Activated naive CD4-positive, alpha-beta T cell treated with anti-CD3 and anti-CD28 coated beads for 36 hours (primary cell): ENCODE measurements at regions not wholly inside any gene's neighbourhood (a gene's known extent, or its start where the extent isn't known, plus 50 kb on each side); places are given as distances from the start of the nearest gene placed in this dataset.
"Not testable (repeated sequence)": the region's sequence is repeated elsewhere in the genome, so short reads cannot be mapped to it uniquely, and the experiment has no call there.

Source experiments
- CTCF ChIA-PET: fragments of 350-600 bp; sonication (Branson Sonifier 250); formaldehyde crosslinking; loops from one replicate; lab custom pipeline; 2021; ENCODE audit warnings: antibody characterized with exemption; lab: Charles Lee
- DNase-seq: peaks from one replicate; pipeline ENCODE4 v3.0.0-alpha.2; 2020
- H3K27ac Mint-ChIP-seq: one replicate; pipeline ENCODE4 v1.8.0; 2021; ENCODE audit warnings: mild to moderate bottlenecking, mixed read lengths
- H3K27me3 Mint-ChIP-seq: one replicate; pipeline ENCODE4 v1.8.0; 2021; ENCODE audit warnings: low read depth, mixed read lengths
- H3K36me3 Mint-ChIP-seq: one replicate; pipeline ENCODE4 v1.8.0; 2021; ENCODE audit warnings: low read depth, mixed read lengths
- H3K4me1 Mint-ChIP-seq: one replicate; pipeline ENCODE4 v1.8.0; 2021; ENCODE audit warnings: low read depth, mixed read lengths
- H3K4me3 Mint-ChIP-seq: one replicate; pipeline ENCODE4 v1.8.0; 2021; ENCODE audit warnings: mild to moderate bottlenecking, moderate library complexity, mixed read lengths
- H3K9me3 Mint-ChIP-seq: one replicate; pipeline ENCODE4 v1.8.0; 2021; ENCODE audit warnings: mixed read lengths
- intact Hi-C: fragments of 100-400 bp; cut with micrococcal nuclease; formaldehyde crosslinking; loops from one replicate; pipeline ENCODE4 v1.15.1; 2023

GRCh38 chr15:53013329-53013728 lies 223.2 kb upstream of the ONECUT1 start:
- Mint-ChIP-seq H3K9me3 (no peaks in the 10 kb centered on the region), H3K27ac (no peak overlapping the region), H3K27me3 (no peaks in the 10 kb centered on the region), H3K36me3 (no peaks in the 10 kb centered on the region), H3K4me3 (no peak overlapping the region), H3K4me1 (no peaks in the 10 kb centered on the region)
- no peak for DNase-seq
- intact Hi-C loops = no loop called here
- CTCF ChIA-PET = no interaction called here

- H3K27me3 Mint-ChIP-seq, intact Hi-C loops, H3K27ac Mint-ChIP-seq: not testable (repeated sequence)
Measured at GRCh38 chr15:53011779-53012178, 221.6 kb upstream of the ONECUT1 start.

GRCh38 chr15:53009093-53009492 lies 219.0 kb upstream of the ONECUT1 start:
- H3K9me3 Mint-ChIP-seq = no peaks in the 10 kb centered on the region
- peaks cover 2% of the 10 kb centered on the region for H3K27me3 Mint-ChIP-seq
- H3K27ac Mint-ChIP-seq = no peak overlapping the region
- intact Hi-C loops = no loop called here
- no peaks in the 10 kb centered on the region for H3K4me1 Mint-ChIP-seq
- no peak for DNase-seq
- no peaks in the 10 kb centered on the region for H3K36me3 Mint-ChIP-seq
- CTCF ChIA-PET = no interaction called here
- no peak overlapping the region for H3K4me3 Mint-ChIP-seq

More at GRCh38 chr15:53011779-53012178, 221.6 kb upstream of the ONECUT1 start:
- CTCF ChIA-PET, H3K36me3 Mint-ChIP-seq, H3K4me1 Mint-ChIP-seq, H3K9me3 Mint-ChIP-seq, DNase-seq, H3K4me3 Mint-ChIP-seq: not testable (repeated sequence)

- Mint-ChIP-seq H3K4me3 (no peak overlapping the region), H3K36me3 (no peaks in the 10 kb centered on the region), H3K27me3 (peaks cover 22% of the 10 kb centered on the region), H3K4me1 (no peaks in the 10 kb centered on the region), H3K9me3 (no peaks in the 10 kb centered on the region), H3K27ac (no peak overlapping the region)
- CTCF ChIA-PET = interaction anchor here (0.6 kb wide), 1 partner anchor 87 kb away, joined by 3 read pairs; no protein-coding TSS in a partner anchor
- intact Hi-C loops = no loop called here
- no peak for DNase-seq
Measured at GRCh38 chr15:53000409-53000808, 210.3 kb upstream of the ONECUT1 start.

- CTCF ChIA-PET = no interaction called here
- Mint-ChIP-seq H3K4me1 (no peaks in the 10 kb centered on the region), H3K36me3 (no peaks in the 10 kb centered on the region), H3K27ac (no peak overlapping the region), H3K9me3 (peaks cover 15% of the 10 kb centered on the region), H3K27me3 (peaks cover 22% of the 10 kb centered on the region), H3K4me3 (no peak overlapping the region)
- DNase-seq = no peak
- intact Hi-C loops = no loop called here
Measured at GRCh38 chr15:52997123-52997522, 207.0 kb upstream of the ONECUT1 start.

- CTCF ChIA-PET = no interaction called here
- Mint-ChIP-seq H3K4me1 (no peaks in the 10 kb centered on the region), H3K27ac (no peak overlapping the region), H3K27me3 (peaks cover 22% of the 10 kb centered on the region), H3K36me3 (no peaks in the 10 kb centered on the region), H3K4me3 (no peak overlapping the region), H3K9me3 (peaks cover 15% of the 10 kb centered on the region)
- intact Hi-C loops = no loop called here
- no peak for DNase-seq
Measured at GRCh38 chr15:52994290-52994689, 204.2 kb upstream of the ONECUT1 start.

GRCh38 chr15:52984507-52984906 lies 194.4 kb upstream of the ONECUT1 start:
- no peaks in the 10 kb centered on the region for H3K4me1 Mint-ChIP-seq
- no peaks in the 10 kb centered on the region for H3K36me3 Mint-ChIP-seq
- peaks cover 2% of the 10 kb centered on the region for H3K27me3 Mint-ChIP-seq
- no peak for DNase-seq
- H3K27ac Mint-ChIP-seq = no peak overlapping the region
- no peak overlapping the region for H3K4me3 Mint-ChIP-seq
- intact Hi-C loops = no loop called here
- H3K9me3 Mint-ChIP-seq = no peaks in the 10 kb centered on the region
- CTCF ChIA-PET = no interaction called here

GRCh38 chr15:52980446-52980845 lies 190.3 kb upstream of the ONECUT1 start:
- Mint-ChIP-seq H3K9me3 (no peaks in the 10 kb centered on the region), H3K27me3 (no peaks in the 10 kb centered on the region), H3K27ac (no peak overlapping the region), H3K4me1 (no peaks in the 10 kb centered on the region), H3K36me3 (no peaks in the 10 kb centered on the region), H3K4me3 (no peak overlapping the region)
- DNase-seq = no peak
- CTCF ChIA-PET = no interaction called here
- intact Hi-C loops = no loop called here

GRCh38 chr15:52976516-52977075 lies 186.5 kb upstream of the ONECUT1 start:
- DNase-seq = no peak
- Mint-ChIP-seq H3K4me3 (no peak overlapping the region), H3K27me3 (no peaks in the 10 kb centered on the region), H3K4me1 (no peaks in the 10 kb centered on the region), H3K27ac (no peak overlapping the region), H3K36me3 (no peaks in the 10 kb centered on the region), H3K9me3 (no peaks in the 10 kb centered on the region)
- CTCF ChIA-PET = no interaction called here
- intact Hi-C loops = no loop called here

- no peaks in the 10 kb centered on the region for H3K36me3 Mint-ChIP-seq
- peaks cover 2% of the 10 kb centered on the region for H3K27me3 Mint-ChIP-seq
- no peak overlapping the region for H3K4me3 Mint-ChIP-seq
- H3K9me3 Mint-ChIP-seq = no peaks in the 10 kb centered on the region
- CTCF ChIA-PET = no interaction called here
- no peak for DNase-seq
- no peak overlapping the region for H3K27ac Mint-ChIP-seq
- intact Hi-C loops = no loop called here
- no peaks in the 10 kb centered on the region for H3K4me1 Mint-ChIP-seq
Measured at GRCh38 chr15:52975941-52976449, 185.9 kb upstream of the ONECUT1 start.

GRCh38 chr15:52963865-52964264 lies 173.7 kb upstream of the ONECUT1 start:
- Mint-ChIP-seq H3K9me3 (no peaks in the 10 kb centered on the region), H3K36me3 (no peaks in the 10 kb centered on the region), H3K27me3 (peaks cover 9% of the 10 kb centered on the region), H3K4me1 (no peaks in the 10 kb centered on the region), H3K27ac (no peak overlapping the region), H3K4me3 (no peak overlapping the region)
- no peak for DNase-seq
- CTCF ChIA-PET = no interaction called here
- intact Hi-C loops = loop anchor here (10.0 kb wide), 1 partner anchor 179 kb away; no protein-coding TSS in a partner anchor

GRCh38 chr15:52960283-52960682 lies 170.1 kb upstream of the ONECUT1 start:
- Mint-ChIP-seq H3K4me1 (no peaks in the 10 kb centered on the region), H3K36me3 (no peaks in the 10 kb centered on the region), H3K27ac (no peak overlapping the region), H3K9me3 (peaks cover 1% of the 10 kb centered on the region), H3K27me3 (peaks cover 12% of the 10 kb centered on the region), H3K4me3 (no peak overlapping the region)
- CTCF ChIA-PET = no interaction called here
- DNase-seq = no peak
- intact Hi-C loops = loop anchor here (10.0 kb wide), 1 partner anchor 175 kb away; no protein-coding TSS in a partner anchor

GRCh38 chr15:52943746-52944145 lies 153.6 kb upstream of the ONECUT1 start:
- Mint-ChIP-seq H3K27ac (no peak overlapping the region), H3K27me3 (peaks cover 17% of the 10 kb centered on the region), H3K4me3 (no peak overlapping the region), H3K4me1 (no peaks in the 10 kb centered on the region), H3K36me3 (no peaks in the 10 kb centered on the region), H3K9me3 (peaks cover 2% of the 10 kb centered on the region)
- intact Hi-C loops = no loop called here
- DNase-seq = no peak
- CTCF ChIA-PET = no interaction called here
